PC-9 (cell line): ENCODE measurements at regions not wholly inside any gene's neighbourhood (a gene's known extent, or its start where the extent isn't known, plus 50 kb on each side); places are given as distances from the start of the nearest gene placed in this dataset.

Experiments
- BruUV-seq: library from RNA; stranded (reverse); fragments of 400-500 nt; replicated peaks from 2 replicates; lab custom pipeline; 2021; lab: Mats Ljungman, UMichigan
- CTCF ChIA-PET: fragments of 300-600 bp; sonication (Branson Sonifier 250); formaldehyde crosslinking; loops from one replicate; lab custom pipeline; 2022; ENCODE audit warnings: antibody characterized with exemption; lab: Charles Lee
- POLR2A ChIA-PET: fragments of 300-600 bp; sonication (Branson Sonifier 250); formaldehyde crosslinking; loops from one replicate; lab custom pipeline; 2022; ENCODE audit warnings: antibody characterized with exemption; ENCODE audit not compliant: unreplicated experiment; lab: Charles Lee
- DNase-seq, 2 experiments: peaks; one replicate each; pipeline versions ENCODE4 v3.0.0 to v3.0.0-alpha.2; 2015 to 2022; ENCODE audit warnings: mixed read lengths in 1 of 2
- H2AFZ ChIP-seq: fragments of 200-600 bp; sonication (generic); 2 replicates; pipeline ENCODE4 v1.8.1; 2017; ENCODE audit warnings: antibody characterized with exemption
- H3F3A ChIP-seq: fragments of 200-600 bp; sonication (generic); 2 replicates; pipeline ENCODE4 v1.8.1; 2017; ENCODE audit warnings: antibody characterized with exemption, mild to moderate bottlenecking, low read depth; ENCODE audit not compliant: insufficient read depth
- H3K27ac ChIP-seq: fragments of 200-600 bp; sonication (generic); 2 replicates; pipeline ENCODE4 v1.6.1; 2016; ENCODE audit warnings: mixed run types
- H3K27me3 ChIP-seq: fragments of 200-600 bp; sonication (generic); 2 replicates; pipeline ENCODE4 v1.6.1; 2016; ENCODE audit warnings: low read depth, mixed run types; ENCODE audit not compliant: insufficient read depth
- H3K36me3 ChIP-seq: fragments of 200-600 bp; sonication (generic); 2 replicates; pipeline ENCODE4 v1.6.1; 2016; ENCODE audit warnings: low read depth, mixed run types
- H3K4me1 ChIP-seq: fragments of 200-600 bp; sonication (generic); replicated peaks from 2 replicates; pipeline ENCODE4 v1.6.1; 2016; ENCODE audit warnings: mixed run types; ENCODE audit not compliant: insufficient read depth
- H3K4me2 ChIP-seq: fragments of 200-600 bp; sonication (generic); 2 replicates; pipeline ENCODE4 v1.6.1; 2017; ENCODE audit warnings: mixed run types
- H3K4me3 ChIP-seq: fragments of 200-600 bp; sonication (generic); 2 replicates; pipeline ENCODE4 v1.6.1; 2016; ENCODE audit warnings: mixed run types
- H3K79me2 ChIP-seq: fragments of 200-600 bp; sonication (generic); 2 replicates; pipeline ENCODE4 v1.6.1; 2017; ENCODE audit warnings: low read depth, mixed run types
- H3K9me2 ChIP-seq: fragments of 200-600 bp; sonication (generic); 2 replicates; pipeline ENCODE4 v1.8.1; 2017; ENCODE audit warnings: mild to moderate bottlenecking; ENCODE audit not compliant: insufficient read depth
- H3K9me3 ChIP-seq: fragments of 200-600 bp; sonication (generic); 2 replicates; pipeline ENCODE4 v1.8.1; 2016; ENCODE audit warnings: low read depth; ENCODE audit not compliant: insufficient read depth
- H4K20me1 ChIP-seq: fragments of 200-600 bp; sonication (generic); 2 replicates; pipeline ENCODE4 v1.8.1; 2017; ENCODE audit not compliant: insufficient read depth
- EZH2 ChIP-seq: fragments of 200-600 bp; sonication (generic); IDR thresholded peaks from 2 replicates; pipeline ENCODE4 v1.8.0; 2017; ENCODE audit warnings: antibody characterized with exemption, low read depth
- intact Hi-C: fragments of 100-400 bp; cut with micrococcal nuclease; formaldehyde crosslinking; loops from one replicate; pipeline ENCODE4 v1.10.0; 2022; ENCODE audit not compliant: unreplicated experiment
- TF ChIP-seq, protein P1 (sequence below): fragments of 200-600 bp; sonication (generic); conservative IDR thresholded peaks from 2 replicates; pipeline ENCODE4 v1.6.1; 2017; ENCODE audit warnings: mixed run types, antibody characterized with exemption, mild to moderate bottlenecking, moderate library complexity

DNA sequence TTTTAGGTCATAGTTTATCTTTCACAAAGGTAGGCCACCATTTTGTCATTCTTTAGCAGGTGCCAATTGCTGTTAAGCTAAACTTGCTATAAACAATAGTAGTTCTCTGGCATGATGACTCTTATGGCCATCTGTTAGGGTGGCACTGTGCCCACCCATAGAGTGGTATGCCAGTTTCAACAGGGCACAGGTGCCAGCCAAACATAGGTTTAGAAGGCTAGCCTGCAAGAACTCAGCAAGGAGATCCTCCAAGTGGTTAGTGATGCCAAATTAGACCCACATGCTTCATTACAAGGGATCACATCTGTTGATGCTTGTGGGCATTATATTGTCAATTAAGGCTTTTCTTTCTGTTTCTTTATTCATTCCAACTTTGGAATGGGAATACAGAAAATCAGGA is 204.5 kb downstream of the FMR1NB start:
- ChIA-PET CTCF (no interaction called here), POLR2A (no interaction called here)
- no TSS peak for BruUV-seq
- Histone ChIP-seq H3F3A (no peaks in the 10 kb centered on the region), H3K4me2 (no peak overlapping the region), H3K27ac (no peak overlapping the region), H4K20me1 (no peaks in the 10 kb centered on the region), H3K36me3 (no peaks in the 10 kb centered on the region), H3K4me3 (no peak overlapping the region), H3K27me3 (no peaks in the 10 kb centered on the region), H3K9me3 (no peaks in the 10 kb centered on the region), H3K9me2 (no peaks in the 10 kb centered on the region), H2AFZ (no peak overlapping the region), H3K4me1 (no peaks in the 10 kb centered on the region), H3K79me2 (no peaks in the 10 kb centered on the region)
- TF ChIP-seq, protein P1, sequence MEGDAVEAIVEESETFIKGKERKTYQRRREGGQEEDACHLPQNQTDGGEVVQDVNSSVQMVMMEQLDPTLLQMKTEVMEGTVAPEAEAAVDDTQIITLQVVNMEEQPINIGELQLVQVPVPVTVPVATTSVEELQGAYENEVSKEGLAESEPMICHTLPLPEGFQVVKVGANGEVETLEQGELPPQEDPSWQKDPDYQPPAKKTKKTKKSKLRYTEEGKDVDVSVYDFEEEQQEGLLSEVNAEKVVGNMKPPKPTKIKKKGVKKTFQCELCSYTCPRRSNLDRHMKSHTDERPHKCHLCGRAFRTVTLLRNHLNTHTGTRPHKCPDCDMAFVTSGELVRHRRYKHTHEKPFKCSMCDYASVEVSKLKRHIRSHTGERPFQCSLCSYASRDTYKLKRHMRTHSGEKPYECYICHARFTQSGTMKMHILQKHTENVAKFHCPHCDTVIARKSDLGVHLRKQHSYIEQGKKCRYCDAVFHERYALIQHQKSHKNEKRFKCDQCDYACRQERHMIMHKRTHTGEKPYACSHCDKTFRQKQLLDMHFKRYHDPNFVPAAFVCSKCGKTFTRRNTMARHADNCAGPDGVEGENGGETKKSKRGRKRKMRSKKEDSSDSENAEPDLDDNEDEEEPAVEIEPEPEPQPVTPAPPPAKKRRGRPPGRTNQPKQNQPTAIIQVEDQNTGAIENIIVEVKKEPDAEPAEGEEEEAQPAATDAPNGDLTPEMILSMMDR, result no peak
- TF ChIP-seq EZH2, result no peak
- no peak for DNase-seq
- intact Hi-C loops, result no loop called here

DNA sequence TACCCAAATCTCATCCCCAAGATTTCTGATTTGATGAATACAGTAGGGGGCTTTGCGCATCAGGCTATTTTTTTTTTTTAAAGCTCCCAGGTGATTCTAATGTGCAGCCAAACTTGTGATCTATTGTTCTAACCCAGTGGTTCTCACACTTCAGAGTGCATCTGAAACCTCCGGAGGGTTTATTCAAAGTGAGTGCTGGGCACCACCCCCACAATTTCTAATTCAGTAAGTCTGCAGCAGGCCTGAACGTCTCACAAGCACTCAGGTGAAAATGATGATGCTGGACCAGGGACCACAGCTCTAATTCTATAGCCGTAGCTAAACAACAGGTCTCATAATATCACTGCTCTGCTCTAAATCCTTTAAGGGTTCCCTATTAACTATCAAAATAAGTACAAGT is 211.4 kb downstream of the FMR1NB start:
- intact Hi-C loops, result no loop called here
- BruUV-seq, result no TSS peak

DNA sequence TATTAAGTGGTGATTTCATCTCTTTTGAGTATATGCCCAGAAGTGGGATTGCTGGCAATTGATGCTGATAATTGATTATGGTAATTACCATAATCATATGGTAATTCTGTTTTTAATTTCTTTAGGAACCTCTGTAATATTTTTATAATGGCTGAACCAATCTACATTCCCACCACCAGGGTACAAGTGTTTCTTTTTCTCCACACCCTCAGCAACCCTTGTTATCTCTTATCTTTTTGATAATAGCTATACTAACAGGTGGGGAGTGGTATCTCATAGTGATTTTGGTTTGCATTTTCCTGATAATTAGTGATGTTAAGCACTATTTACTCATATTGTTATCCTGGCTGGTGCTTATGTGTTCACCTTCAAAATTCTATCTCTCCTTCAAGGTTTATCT is 212.6 kb downstream of the FMR1NB start:
- no peak for DNase-seq
- ChIA-PET POLR2A (no interaction called here), CTCF (no interaction called here)
- TF ChIP-seq EZH2, result no peak
- TF ChIP-seq, protein P1, result no peak
- H3K4me3 ChIP-seq, result no peak overlapping the region
- H3K36me3 ChIP-seq, result no peaks in the 10 kb centered on the region
- H3K9me3 ChIP-seq, result no peaks in the 10 kb centered on the region
- no peaks in the 10 kb centered on the region for H3K27me3 ChIP-seq
- no peaks in the 10 kb centered on the region for H3F3A ChIP-seq
- BruUV-seq, result no TSS peak
- H2AFZ ChIP-seq, result no peak overlapping the region
- H3K79me2 ChIP-seq, result no peaks in the 10 kb centered on the region
- no peaks in the 10 kb centered on the region for H3K4me1 ChIP-seq
- intact Hi-C loops, result no loop called here
- H4K20me1 ChIP-seq, result no peaks in the 10 kb centered on the region
- no peak overlapping the region for H3K4me2 ChIP-seq
- no peak overlapping the region for H3K27ac ChIP-seq
- H3K9me2 ChIP-seq, result no peaks in the 10 kb centered on the region

More for the DNA sequence above, 211.4 kb downstream of the FMR1NB start:
- H3K9me2 ChIP-seq, result no peaks in the 10 kb centered on the region
- DNase-seq, result no peak
- ChIA-PET POLR2A (no interaction called here), CTCF (no interaction called here)
- no peak for TF ChIP-seq EZH2
- TF ChIP-seq, protein P1, result no peak
- H3K36me3 ChIP-seq, result no peaks in the 10 kb centered on the region
- H3K27ac ChIP-seq, result no peak overlapping the region
- no peaks in the 10 kb centered on the region for H4K20me1 ChIP-seq
- H3K9me3 ChIP-seq, result no peaks in the 10 kb centered on the region
- H3K4me3 ChIP-seq, result no peak overlapping the region
- no peaks in the 10 kb centered on the region for H3K4me1 ChIP-seq
- H2AFZ ChIP-seq, result no peak overlapping the region
- H3F3A ChIP-seq, result no peaks in the 10 kb centered on the region
- no peaks in the 10 kb centered on the region for H3K79me2 ChIP-seq
- no peaks in the 10 kb centered on the region for H3K27me3 ChIP-seq
- H3K4me2 ChIP-seq, result no peak overlapping the region
